GM19328 (cell line): ENCODE measurements at regions not wholly inside any gene's neighbourhood (a gene's known extent, or its start where the extent isn't known, plus 50 kb on each side); places are given as distances from the start of the nearest gene placed in this dataset.

ENCODE experiments used
- ATAC-seq: cut with Tn5 transposase; IDR thresholded peaks from one replicate; pipeline ENCODE4 v1.9.1; 2021; ENCODE audit warnings: mild to moderate bottlenecking, moderate library complexity; ENCODE audit not compliant: unreplicated experiment

DNA sequence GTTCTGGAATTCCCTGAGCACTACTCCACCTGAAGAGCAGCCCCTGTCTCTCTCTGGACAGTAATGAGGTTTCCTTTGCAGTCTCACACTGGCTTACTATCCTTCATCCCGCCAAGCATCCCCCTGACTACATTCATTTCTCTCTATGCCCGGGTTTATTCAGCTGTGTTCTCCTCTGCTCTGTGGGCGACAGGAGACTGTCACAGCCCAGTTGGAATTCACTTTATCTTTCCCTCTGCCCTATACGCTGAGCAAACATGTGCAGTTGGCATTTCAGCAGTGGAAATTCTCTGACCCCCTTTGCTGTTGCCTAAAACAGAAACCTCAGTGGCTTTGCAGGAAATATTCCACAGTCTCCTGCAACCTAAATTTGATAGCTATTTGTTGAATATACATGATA, 83.5 kb upstream of the MAX start:
- ATAC-seq, result no peak

DNA sequence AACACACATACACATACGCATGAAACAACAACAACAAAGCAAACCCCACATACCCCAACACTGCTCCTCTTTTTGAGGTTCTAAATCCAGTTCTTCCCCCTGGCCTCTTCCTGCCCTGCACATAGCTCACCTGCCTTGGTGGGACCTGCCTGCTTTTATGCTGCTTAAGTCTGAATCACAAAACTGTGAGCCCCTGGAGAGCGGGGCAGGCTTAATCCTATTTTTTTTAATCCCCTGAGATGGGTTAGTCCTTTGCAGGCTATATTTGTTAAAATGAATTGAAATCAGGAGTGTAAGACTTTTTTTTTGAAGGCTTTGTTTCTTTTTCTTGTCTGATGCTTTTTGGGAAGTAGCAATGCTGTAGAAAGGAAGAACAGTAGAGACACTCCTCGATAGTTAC, 84.6 kb upstream of the MAX start:
- no peak for ATAC-seq

DNA sequence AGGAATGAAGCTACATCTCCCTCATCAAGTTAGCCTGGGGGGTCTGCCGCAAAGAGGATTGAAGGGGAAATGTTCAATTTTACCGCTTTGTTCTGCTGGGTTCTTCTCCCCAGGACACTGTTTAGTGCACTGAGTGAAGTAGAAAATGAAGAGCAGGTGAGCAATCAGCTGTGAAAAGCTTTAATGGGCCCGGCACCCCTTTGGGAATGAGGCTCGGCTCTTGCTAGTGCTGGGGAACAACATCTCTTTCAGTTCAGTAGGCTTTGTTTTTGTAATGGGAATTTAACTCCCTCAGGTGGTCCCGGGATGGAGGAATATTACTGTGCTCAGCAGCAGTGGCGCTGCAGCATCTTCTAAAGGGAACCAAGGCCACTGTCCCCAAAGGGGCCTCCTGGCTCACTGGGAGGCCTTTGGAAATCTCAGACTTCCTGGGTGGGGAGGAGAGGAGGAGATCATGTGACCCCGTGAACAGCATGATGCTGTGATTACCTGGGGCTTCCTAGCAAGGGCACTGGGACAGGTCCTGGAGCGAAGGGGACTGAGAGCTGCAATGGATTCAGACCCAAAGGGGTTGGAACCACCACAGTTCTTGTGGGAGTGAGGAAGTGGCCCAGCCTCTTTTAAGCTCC, 85.2 kb upstream of the MAX start:
- ATAC-seq, result no peak

DNA sequence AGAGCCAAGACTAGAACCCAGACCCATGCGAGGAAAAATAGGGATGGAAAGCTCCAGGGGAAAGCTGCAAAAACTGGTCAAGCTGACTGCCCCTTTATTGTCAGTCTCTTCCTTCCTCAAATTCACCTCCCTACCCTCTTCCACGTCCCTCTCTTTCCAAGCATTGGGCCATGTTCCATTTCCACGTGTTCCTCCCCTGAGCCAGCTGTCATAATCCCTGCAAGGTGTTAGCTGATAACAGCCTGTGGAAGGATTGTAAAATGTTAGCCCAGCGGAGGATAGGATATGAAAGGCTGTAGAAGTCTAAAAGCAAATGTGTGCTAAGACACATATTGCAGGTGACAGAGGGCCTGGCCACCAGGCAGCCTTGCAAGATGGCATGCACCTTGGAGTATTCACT, 88.0 kb upstream of the MAX start:
- ATAC-seq, result no peak

DNA sequence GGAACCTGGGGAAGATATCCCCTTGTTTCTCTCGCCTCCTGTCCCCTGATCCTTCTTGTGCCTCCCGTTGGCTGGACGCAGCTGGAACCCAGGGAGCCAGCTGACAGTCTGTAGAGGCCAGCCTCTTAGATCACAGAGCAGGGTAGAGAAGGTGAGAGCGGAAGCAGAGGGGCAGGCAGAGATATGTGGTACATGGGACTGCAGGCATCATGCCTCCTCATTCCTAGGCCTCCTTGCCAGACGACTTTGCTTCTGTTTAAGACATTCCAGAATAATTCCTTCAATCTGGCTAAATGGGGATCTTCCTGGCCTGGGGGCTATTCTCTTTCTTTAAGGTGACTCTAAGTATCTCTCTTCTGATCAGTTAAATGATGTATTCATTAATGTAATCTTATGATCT, 89.4 kb upstream of the MAX start:
- ATAC-seq, result no peak

DNA sequence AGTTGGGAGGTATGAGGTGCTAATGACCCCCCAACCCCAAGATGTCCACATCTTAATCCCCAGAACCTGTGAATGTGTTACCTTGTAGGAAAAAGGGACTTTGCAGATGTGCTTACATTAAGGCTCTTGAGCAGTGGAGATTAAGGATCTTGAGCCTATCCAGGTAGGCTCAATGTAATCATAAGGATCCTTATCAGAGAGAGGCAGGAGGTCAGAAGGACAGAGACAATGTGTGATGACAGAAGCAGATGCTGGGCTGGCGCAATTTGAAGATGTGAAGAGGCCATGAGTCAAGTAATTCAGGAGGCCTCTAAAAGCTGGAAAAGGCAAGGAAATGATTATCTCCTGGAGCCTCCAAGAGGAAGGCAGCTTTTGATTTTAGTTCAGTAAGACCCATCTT, 90.4 kb upstream of the MAX start:
- no peak for ATAC-seq

DNA sequence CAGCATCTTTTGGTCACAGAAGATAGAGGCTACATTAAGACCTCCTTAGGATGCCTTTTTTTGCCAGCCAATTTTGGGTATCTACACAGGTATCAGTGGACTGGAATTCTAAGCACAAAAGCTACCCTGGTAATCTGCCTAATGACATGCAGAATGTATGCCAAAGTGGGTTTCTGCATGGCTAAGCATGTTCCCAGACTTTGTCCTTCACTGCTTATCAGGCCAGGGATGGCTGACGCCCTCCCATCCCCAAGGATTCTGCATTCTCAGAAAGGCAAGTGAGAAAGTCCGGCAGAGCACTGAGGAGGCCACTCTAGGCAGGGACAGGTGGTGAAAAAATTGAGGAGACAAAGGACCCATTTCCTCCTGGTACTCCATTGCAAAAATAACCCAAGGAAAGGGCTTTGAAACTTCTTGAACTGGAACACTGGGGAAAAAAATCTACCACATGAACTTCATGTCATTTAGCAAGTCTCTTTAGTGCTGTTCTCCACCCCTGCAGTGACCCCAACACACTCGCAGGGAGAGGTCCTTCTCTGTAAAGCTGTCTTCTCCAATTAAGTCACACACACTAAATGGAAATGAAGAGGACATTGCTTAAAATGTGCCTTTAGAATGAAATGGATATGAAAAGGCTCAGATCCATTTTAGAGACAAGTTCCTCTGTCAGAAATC, 91.7 kb upstream of the MAX start:
- no peak for ATAC-seq

DNA sequence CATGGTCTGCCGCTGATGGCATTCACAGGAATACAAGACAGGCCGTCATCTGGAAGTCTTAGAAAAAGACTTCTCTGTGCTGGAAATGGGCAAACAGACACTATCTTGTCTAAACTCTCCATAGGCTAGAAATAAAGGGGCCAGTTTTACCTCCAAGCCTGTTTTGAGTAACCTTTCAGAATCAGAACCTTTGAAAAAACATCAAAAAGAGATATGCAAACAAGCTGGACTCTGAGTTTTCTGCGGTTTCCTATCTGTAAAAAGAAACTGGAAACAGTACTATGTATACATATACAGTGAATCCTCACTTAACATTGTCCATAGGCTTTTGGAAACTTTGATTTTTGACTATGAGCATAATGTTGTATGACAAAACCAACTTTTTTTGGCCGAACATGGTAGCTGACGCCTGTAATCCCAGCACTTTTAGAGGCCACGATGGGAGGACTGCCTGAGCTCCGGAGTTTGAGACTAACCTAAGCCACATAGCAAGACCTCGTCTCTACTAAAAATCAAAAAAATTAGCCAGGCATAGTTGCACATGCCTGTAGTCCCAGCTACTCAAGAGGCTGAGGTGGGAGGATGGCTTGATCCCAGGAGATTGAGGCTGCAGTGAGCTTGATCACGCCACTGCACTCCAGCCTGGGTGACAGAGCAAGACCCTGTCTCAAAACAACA, 92.9 kb upstream of the MAX start:
- ATAC-seq, result peak; percentile 80

DNA sequence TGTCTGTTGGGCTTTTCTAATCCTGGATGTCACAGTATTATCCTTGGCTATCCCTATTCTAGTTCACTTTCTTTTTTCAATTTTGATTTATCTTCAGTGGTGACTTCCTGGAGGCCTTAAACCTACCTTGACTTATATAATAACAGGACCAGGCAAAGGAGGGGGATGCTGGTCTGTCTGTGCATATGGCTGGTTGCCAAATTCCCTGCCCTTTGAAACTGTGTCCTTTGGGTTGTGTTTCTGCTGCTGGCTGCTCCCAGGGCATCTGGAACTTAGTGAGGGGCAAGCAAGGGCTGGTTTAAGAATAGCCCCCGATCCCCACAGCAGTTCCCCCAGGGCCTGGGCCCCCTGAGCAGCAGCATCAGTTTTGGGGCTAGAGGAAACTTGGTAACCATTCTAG, 96.0 kb upstream of the MAX start:
- ATAC-seq, result no peak

DNA sequence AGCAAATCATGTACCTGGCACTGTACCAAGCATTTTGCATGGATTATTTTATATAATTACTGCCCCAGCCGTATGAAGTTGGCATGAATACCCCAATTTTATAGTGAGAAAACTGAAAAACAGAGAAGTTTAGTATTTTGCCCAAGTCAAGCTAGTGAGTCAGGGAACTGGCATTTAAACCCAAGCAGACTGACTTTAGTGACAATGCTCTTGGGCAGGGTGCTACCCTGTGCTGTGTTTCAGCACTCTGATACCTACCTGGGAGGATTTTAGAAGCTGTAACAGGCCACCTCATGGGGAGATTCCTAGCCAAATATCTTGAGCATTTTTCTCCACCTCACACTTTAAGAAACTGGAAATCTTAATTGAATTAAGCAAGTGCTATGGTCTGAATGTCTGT, 98.1 kb upstream of the MAX start:
- ATAC-seq, result no peak

DNA sequence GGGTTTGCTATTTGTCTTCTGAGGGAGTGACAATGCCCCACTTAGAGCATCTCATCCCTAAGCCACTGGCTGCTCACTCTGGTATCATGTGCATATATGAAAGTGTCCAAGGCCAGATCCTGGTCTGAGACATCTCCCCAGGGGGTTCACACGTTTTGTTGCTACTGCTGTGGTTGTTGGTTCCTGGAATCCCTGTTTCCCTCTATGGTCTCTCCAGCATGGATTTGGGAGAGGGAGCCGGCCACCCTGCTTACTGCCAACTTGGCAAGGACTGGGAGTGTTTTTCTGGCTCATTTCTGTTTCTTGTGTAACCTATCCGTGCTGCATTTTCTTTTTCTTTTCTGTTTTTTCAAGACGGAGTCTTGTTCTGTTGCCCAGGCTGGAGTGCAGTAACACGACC, 101.3 kb upstream of the MAX start:
- no peak for ATAC-seq

DNA sequence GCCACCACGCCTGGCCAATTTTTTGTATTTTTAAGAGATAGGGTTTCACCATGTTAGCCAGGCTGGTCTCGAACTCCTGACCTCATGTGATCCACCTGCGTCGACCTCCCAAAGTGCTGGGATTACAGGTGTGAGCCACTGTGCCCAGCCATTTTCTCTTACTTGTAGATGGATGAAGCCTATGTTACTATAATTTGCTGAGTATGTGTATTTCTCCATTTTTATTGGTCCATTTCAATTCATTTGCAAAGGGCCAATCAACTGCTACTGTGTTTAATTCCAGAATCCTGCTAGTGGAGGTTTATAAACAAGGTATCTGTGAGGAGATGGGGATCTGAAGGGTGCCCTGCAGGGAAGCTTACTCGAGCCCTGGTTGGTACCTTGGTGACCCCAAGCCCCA, 101.7 kb upstream of the MAX start:
- ATAC-seq, result no peak

DNA sequence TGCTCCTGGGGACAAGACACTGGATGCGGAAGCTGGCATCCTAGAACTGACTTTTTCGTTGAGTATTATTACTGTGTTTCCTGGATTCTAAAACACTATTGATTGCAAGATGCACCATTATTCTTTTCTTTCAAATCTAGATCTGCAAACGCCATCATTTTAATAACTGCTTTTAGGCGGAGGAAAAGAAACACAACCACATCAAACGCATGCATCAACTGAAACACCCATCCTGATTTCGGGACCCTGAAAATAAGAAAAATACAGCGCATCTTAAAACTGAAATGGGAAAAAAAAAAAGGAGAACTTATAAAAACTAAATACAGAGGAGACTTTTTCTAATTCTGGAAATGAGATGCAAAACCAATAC, 103.7 kb upstream of the MAX start:
- ATAC-seq, result no peak

DNA sequence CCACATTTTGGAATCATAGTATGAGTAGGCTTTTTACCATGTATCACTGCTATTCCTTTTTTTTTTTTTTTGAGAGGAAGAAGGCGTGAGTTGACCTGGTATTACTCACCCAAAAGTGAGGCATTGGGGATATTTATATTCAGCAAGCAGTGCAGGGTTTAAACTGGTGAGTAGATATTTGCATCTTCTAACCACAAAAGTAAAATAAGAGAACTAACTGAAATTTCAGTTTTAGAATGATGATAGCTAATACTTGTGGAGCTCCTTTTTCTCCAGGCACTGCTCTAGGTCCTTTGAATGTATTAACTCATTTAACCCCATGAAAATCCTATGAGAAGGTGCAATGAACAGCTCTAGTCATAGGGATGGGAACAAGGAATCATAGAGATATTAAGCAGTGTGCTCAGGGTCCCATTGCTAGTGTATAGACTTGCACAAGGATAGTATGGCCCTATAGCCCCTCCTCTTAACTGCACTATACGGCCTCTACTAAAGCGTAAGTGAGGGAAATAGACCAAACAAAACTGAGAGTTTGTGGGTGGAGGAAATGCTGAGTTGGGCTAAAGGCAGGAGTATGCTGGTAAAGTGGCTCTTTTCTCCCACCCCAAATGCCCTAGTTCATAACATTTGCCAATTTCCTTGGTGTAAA, 104.3 kb upstream of the MAX start:
- peak; percentile 54 for ATAC-seq

DNA sequence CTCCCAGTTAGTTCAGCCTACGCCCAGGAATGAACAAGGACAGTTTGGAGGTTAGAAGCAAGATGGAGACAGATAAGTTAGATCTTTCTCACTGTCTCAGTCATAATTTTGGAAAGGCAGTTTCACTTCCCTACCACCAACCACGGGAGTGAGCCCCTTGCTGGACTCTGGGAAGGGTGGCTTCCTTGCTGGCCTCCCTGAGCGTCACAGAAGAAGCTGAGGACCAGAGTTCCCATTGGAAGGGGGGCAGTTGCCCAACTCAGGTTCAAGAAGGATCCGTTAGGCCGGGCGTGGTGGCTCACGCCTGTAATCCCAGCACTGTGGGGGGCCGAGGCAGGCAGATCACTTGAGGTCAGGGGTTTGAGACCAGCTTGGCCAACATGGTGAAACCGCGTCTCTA, 106.2 kb upstream of the MAX start:
- ATAC-seq, result no peak

DNA sequence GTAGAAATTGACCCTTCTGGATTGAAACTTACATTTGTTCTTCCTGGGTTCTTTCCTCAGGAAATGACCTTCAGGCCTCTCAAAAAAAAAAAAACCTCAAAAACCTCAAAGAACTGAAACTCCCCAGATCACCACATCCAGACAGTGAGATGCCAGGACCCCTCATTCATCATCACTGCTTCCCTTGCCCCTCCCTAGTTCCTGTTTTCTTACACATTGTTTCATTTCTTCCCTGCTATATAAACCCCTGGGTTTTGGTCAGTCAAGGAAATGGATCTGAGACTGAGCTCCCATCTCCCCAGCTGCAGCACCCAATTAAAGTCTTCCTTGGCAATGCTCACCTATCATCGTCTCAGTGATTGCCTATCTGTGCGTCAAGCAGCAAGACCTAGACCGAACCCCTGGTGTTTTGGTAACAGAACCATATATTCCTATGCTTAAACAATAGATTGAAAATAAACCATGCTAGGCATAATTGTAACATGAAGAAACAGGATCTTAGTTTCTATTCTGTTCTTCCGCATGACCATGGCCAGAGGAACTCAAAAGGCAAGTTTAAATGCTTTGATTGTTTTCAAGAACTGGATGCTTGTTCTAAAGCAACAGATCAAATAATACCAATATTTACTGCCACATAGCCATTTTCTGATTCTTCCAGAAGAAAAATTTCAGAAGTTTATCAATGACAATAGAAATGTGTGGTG, 108.0 kb upstream of the MAX start:
- ATAC-seq, result no peak

DNA sequence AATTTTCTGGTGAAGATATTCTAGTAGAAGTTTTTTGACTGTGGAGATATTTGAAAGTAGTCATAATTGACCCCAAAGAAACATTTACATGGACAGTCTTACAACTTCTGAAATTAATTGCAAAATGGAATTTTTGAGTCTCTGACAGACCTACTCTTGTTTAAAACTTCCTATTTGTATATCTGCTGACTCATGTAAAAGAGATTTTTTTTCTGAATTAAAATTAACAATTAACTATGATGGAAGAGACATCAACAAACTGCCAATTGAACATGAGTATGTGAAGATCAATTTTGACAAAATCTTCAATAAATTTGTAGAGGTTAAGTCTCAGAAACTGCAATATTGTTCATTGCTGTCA, 108.5 kb upstream of the MAX start:
- ATAC-seq, result no peak

DNA sequence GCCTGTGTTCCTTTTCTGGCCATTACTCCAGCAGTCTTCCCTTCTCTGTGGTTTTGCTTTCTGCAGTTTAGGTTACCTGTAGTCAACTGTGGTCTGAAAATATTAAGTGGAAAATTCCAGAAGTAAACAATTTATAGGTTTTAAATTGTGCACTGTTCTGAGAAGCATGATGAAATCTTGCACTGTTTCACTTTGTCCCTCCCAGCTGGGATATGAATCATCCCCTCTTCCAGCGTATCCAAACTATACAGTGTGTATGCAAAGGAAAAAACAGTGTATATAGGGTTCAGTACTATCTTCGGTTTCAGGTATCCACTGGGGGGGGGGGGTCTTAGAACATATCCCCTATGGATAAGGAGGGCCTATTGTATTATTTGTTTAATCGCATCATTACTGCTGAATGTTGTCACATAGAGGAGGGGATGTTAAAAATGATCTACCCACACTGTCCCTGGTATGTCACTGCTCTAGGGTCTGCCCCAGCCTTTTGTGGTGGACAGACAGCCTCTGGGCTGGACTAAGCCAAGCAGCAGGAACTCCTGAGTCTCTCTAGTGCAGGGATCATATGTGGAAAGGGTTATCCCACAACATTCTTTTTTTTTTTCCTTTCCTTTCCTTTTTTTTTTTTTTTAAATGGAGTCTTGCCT, 109.1 kb upstream of the MAX start:
- no peak for ATAC-seq

DNA sequence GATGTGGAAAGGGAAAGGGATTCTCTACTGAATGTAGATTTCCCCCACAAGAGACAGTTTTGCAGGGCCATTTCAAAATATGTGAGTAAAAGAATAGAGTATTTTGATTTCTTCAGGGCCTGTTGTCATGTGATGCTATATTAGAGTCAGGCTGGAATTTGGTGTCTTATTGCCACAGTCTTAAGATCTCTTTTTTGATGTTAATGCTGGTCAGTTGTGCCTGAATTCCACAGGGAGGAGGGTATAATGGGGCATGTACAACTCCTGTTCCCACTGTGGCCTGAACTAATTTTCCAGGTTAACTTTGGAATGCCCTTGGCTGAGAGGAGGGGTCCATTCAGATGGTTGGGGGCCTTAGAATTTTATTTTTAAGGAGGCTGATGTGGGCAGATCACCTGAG, 111.0 kb upstream of the MAX start:
- ATAC-seq, result no peak

DNA sequence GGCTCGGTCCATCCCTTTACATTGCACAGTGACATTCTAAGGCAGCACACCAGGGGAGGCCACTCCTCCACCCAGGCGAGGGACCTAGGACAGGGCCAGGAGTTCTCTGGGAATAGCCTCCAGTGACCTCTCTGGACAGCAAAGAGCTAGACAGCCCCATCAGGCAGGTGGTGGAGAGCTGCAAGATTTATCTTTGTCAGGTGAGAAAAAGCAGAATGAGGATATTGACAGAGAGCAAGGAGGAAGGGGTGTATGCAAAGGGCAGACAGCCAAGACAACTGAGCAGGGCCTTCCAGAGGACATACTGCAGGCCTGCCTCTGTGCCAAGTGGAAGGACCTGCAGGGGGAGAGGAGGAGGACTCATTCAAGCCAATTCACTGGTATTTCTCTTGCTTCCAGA, 112.4 kb upstream of the MAX start:
- no peak for ATAC-seq

DNA sequence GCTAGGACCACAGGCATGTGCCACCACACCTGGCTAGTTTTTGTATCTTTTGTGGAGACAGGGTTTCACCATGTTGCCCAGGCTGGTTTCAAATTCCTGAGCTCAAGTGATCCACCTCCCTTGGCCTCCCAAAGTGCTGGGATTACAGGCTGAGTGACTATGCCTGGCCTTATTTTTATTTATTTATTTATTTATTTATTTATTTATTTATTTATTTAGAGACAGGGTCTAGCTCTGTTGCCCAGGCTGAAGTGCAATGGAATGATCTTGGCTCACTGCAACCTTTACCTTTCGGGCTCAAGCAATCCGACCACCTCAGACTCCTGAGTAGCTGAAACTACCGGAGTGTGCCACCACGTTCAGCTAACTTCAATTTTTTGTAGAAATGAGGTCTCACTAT, 117.0 kb upstream of the MAX start:
- no peak for ATAC-seq
